NCI-H345 (cell line): ENCODE measurements at regions not wholly inside any gene's neighbourhood (a gene's known extent, or its start where the extent isn't known, plus 50 kb on each side); places are given as distances from the start of the nearest gene placed in this dataset.
"Not testable (repeated sequence)": the region's sequence is repeated elsewhere in the genome, so short reads cannot be mapped to it uniquely, and the experiment has no call there.

Experiments
- DNase-seq: peaks from one replicate; lab custom pipeline; 2025; lab: John Stamatoyannopoulos, UW

- peak; percentile 57 for DNase-seq
Observed at GRCh38 chr1:224535641-224536040, 80.5 kb upstream of the CNIH3 start.

GRCh38 chr1:224539971-224540370 is 76.1 kb upstream of the CNIH3 start:
- DNase-seq: no peak

- peak; percentile 12 for DNase-seq
Observed at GRCh38 chr1:224540535-224540934, 75.6 kb upstream of the CNIH3 start.

GRCh38 chr1:224541072-224541790 is 74.9 kb upstream of the CNIH3 start:
- no peak for DNase-seq

- DNase-seq: no peak
Observed at GRCh38 chr1:224541901-224542630, 74.1 kb upstream of the CNIH3 start.

- no peak for DNase-seq
Observed at GRCh38 chr1:224542783-224543440, 73.2 kb upstream of the CNIH3 start.

GRCh38 chr1:224543453-224543852 is 72.7 kb upstream of the CNIH3 start:
- DNase-seq: no peak

GRCh38 chr1:224544346-224545110 is 71.6 kb upstream of the CNIH3 start:
- no peak for DNase-seq

GRCh38 chr1:224545571-224545970 is 70.5 kb upstream of the CNIH3 start:
- DNase-seq: no peak

- no peak for DNase-seq
Observed at GRCh38 chr1:224548676-224549075, 67.4 kb upstream of the CNIH3 start.

- DNase-seq: not testable (repeated sequence)
Observed at GRCh38 chr1:224551189-224551588, 64.9 kb upstream of the CNIH3 start.

- DNase-seq: no peak
Observed at GRCh38 chr1:224554056-224554455, 62.1 kb upstream of the CNIH3 start.

GRCh38 chr1:224554620-224555259 is 61.4 kb upstream of the CNIH3 start:
- no peak for DNase-seq

GRCh38 chr1:224558904-224559303 is 57.2 kb upstream of the CNIH3 start:
- no peak for DNase-seq

- no peak for DNase-seq
Observed at GRCh38 chr1:224559981-224560728, 56.0 kb upstream of the CNIH3 start.

GRCh38 chr1:224562881-224563280 is 53.2 kb upstream of the CNIH3 start:
- not testable (repeated sequence) for DNase-seq

GRCh38 chr1:224563666-224564065 is 52.5 kb upstream of the CNIH3 start:
- DNase-seq: no peak

GRCh38 chr1:224564454-224565084 is 51.5 kb upstream of the CNIH3 start:
- no peak for DNase-seq

GRCh38 chr1:224565186-224565585 is 50.9 kb upstream of the CNIH3 start:
- DNase-seq: no peak

- no peak for DNase-seq
Observed at GRCh38 chr1:224565611-224566406, 50.3 kb upstream of the CNIH3 start.
